GM18520 (cell line): ENCODE measurements at regions not wholly inside any gene's neighbourhood (a gene's known extent, or its start where the extent isn't known, plus 50 kb on each side); places are given as distances from the start of the nearest gene placed in this dataset.
"Not testable (repeated sequence)": the region's sequence is repeated elsewhere in the genome, so short reads cannot be mapped to it uniquely, and the experiment has no call there.

Experiments
- ATAC-seq: cut with Tn5 transposase; IDR thresholded peaks from one replicate; pipeline ENCODE4 v1.9.1; 2021; ENCODE audit not compliant: unreplicated experiment

- no peak for ATAC-seq
Measured at GRCh38 chr4:11130195-11130970, 298.3 kb downstream of the HS3ST1 start.

- no peak for ATAC-seq
Measured at GRCh38 chr4:11120435-11120834, 308.3 kb downstream of the HS3ST1 start.

- ATAC-seq: no peak
Measured at GRCh38 chr4:11119474-11119873, 309.2 kb downstream of the HS3ST1 start.

- no peak for ATAC-seq
Measured at GRCh38 chr4:11118513-11118912, 310.2 kb downstream of the HS3ST1 start.

- no peak for ATAC-seq
Measured at GRCh38 chr4:11116940-11117339, 311.8 kb downstream of the HS3ST1 start.

GRCh38 chr4:11111876-11112275 is 316.8 kb downstream of the HS3ST1 start:
- no peak for ATAC-seq

- no peak for ATAC-seq
Measured at GRCh38 chr4:11111370-11111769, 317.3 kb downstream of the HS3ST1 start.

- ATAC-seq: no peak
Measured at GRCh38 chr4:11106759-11107158, 321.9 kb downstream of the HS3ST1 start.

GRCh38 chr4:11106190-11106589 is 322.5 kb downstream of the HS3ST1 start:
- no peak for ATAC-seq

GRCh38 chr4:11105715-11106114 is 323.0 kb downstream of the HS3ST1 start:
- ATAC-seq: no peak

- no peak for ATAC-seq
Measured at GRCh38 chr4:11098461-11098860, 330.2 kb downstream of the HS3ST1 start.

GRCh38 chr4:11097725-11098124 is 331.0 kb downstream of the HS3ST1 start:
- no peak for ATAC-seq

- no peak for ATAC-seq
Measured at GRCh38 chr4:11081006-11081405, 347.7 kb downstream of the HS3ST1 start.

- no peak for ATAC-seq
Measured at GRCh38 chr4:11079171-11079570, 349.5 kb downstream of the HS3ST1 start.

GRCh38 chr4:11074581-11075241 is 354.0 kb downstream of the HS3ST1 start:
- ATAC-seq: no peak

- ATAC-seq: no peak
Measured at GRCh38 chr4:11073621-11074051, 355.1 kb downstream of the HS3ST1 start.

- no peak for ATAC-seq
Measured at GRCh38 chr4:11072999-11073398, 355.7 kb downstream of the HS3ST1 start.

GRCh38 chr4:11072463-11072862 is 356.2 kb downstream of the HS3ST1 start:
- ATAC-seq: no peak

GRCh38 chr4:11070813-11071212 is 357.9 kb downstream of the HS3ST1 start:
- ATAC-seq: no peak

GRCh38 chr4:11069581-11070211 is 359.0 kb downstream of the HS3ST1 start:
- no peak for ATAC-seq

GRCh38 chr4:11069083-11069482 is 359.6 kb downstream of the HS3ST1 start:
- ATAC-seq: no peak

- not testable (repeated sequence) for ATAC-seq
Measured at GRCh38 chr4:11066584-11066983, 362.1 kb downstream of the HS3ST1 start.
